ENCODE measurements at regions not wholly inside any gene's neighbourhood (a gene's known extent, or its start where the extent isn't known, plus 50 kb on each side); places are given as distances from the start of the nearest gene placed in this dataset.

GRCh38 chr5:63686181-63686580, 276.1 kb downstream of the HTR1A start:
- no peaks in the 10 kb centered on the region for H3K9me3 ChIP-seq (ENCODE audit: insufficient read depth in 2 of 2, low read depth in 1 of 2, low read length in 1 of 2)
- H3K27ac ChIP-seq (ENCODE audit: low read depth, low read length), result no peak overlapping the region
- no peak overlapping the region for H3K56ac ChIP-seq (replicated peaks; ENCODE audit: insufficient read length, low read depth, low read length)
- H3K79me2 ChIP-seq (ENCODE audit: control insufficient read depth in 1 of 2, insufficient read depth in 2 of 2, low read length in 2 of 2), result no peaks in the 10 kb centered on the region
- no peak overlapping the region for H2AFZ ChIP-seq (ENCODE audit: low read length)
- DNase-seq (ENCODE audit: low read depth in 1 of 2, low spot score in 2 of 2) (no peak), FAIRE-seq (no peak)
- TF ChIP-seq FOSL1 (IDR thresholded peaks at IDR 0.05; ENCODE audit: insufficient read depth, low read depth, low read length), result no peak
- no peak for TF ChIP-seq EZH2 (IDR thresholded peaks at IDR 0.05; ENCODE audit: low read depth, low read length, severe bottlenecking)
- no peak for TF ChIP-seq TAF1 (IDR thresholded peaks at IDR 0.05; ENCODE audit: low read depth, low read length)
- no peak for TF ChIP-seq JUND (IDR thresholded peaks at IDR 0.05; ENCODE audit: low read length)
- TF ChIP-seq TBP (IDR thresholded peaks at IDR 0.05; ENCODE audit: low read depth, low read length), result no peak
- TF ChIP-seq RBBP5 (IDR thresholded peaks at IDR 0.05; ENCODE audit: borderline replicate concordance, low read depth, low read length), result no peak
- TF ChIP-seq E2F6 (IDR thresholded peaks at IDR 0.05), result no peak
- TF ChIP-seq CTBP2 (IDR thresholded peaks at IDR 0.05; ENCODE audit: borderline replicate concordance, insufficient read depth, insufficient read length, low read length), result no peak
- TF ChIP-seq MAX (IDR thresholded peaks at IDR 0.05), result no peak
- TF ChIP-seq GTF2F1 (IDR thresholded peaks at IDR 0.05; ENCODE audit: borderline replicate concordance, low read depth, low read length), result no peak
- no peak for TF ChIP-seq CHD2 (IDR thresholded peaks at IDR 0.05; ENCODE audit: low read length)
- no peak for TF ChIP-seq SRF (IDR thresholded peaks at IDR 0.05; ENCODE audit: low read depth, low read length)
- ChIA-PET POLR2A (ENCODE audit: partially characterized antibody) (no interaction called here), CTCF (ENCODE audit: partially characterized antibody) (no interaction called here)
- no peak overlapping the region for H2BK120ac ChIP-seq (replicated peaks; ENCODE audit: low read depth, low read length)
- 85% methylated on average over 2 of the region's 2 CpGs; no CpG with 5 or more reads in 1 of the 2 experiments for WGBS, 2 experiments (ENCODE audit: extremely low coverage in 1 of 2, insufficient coverage in 1 of 2, insufficient read length in 1 of 2, insufficient replicate concordance in 2 of 2, low coverage in 1 of 2, low lambda C conversion rate in 2 of 2, missing lambda C conversion rate in 1 of 2)
- H2BK5ac ChIP-seq (ENCODE audit: low read depth, low read length), result no peak overlapping the region
- no peaks in the 10 kb centered on the region for H3K27me3 ChIP-seq (replicated peaks in 1 of 4; ENCODE audit: control insufficient read depth in 3 of 4, extremely low read depth in 1 of 4, insufficient read depth in 3 of 4, low read length in 3 of 4)
- no peak overlapping the region for H3K18ac ChIP-seq (ENCODE audit: extremely low read depth, low read length)
- H3K9ac ChIP-seq (replicated peaks in 1 of 4; ENCODE audit: extremely low read depth in 1 of 4, low read depth in 3 of 4, low read length in 3 of 4), result no peak overlapping the region
- no peak overlapping the region for H2BK20ac ChIP-seq (ENCODE audit: low read length)
- peaks cover 1 to 21% (median 11%) of the 10 kb centered on the region in 4 experiments; a peak in 4 of 7 replicates for H3K4me1 ChIP-seq (replicated peaks in 1 of 4; ENCODE audit: control insufficient read depth in 3 of 4, insufficient read depth in 4 of 4, low read length in 3 of 4)
- H3K14ac ChIP-seq (ENCODE audit: insufficient read length), result no peak overlapping the region
- H4K91ac ChIP-seq (replicated peaks; ENCODE audit: insufficient read length, low read length), result no peak overlapping the region
- no peaks in the 10 kb centered on the region for H4K20me1 ChIP-seq (replicated peaks in 1 of 2; ENCODE audit: control insufficient read depth in 1 of 2, insufficient read depth in 2 of 2, low read length in 2 of 2)
- no peaks in the 10 kb centered on the region for H3K79me1 ChIP-seq (ENCODE audit: low read depth, low read length)
- no peaks in the 10 kb centered on the region for H3K23me2 ChIP-seq (ENCODE audit: low read depth, low read length)
- H2AK5ac ChIP-seq (ENCODE audit: low read depth, low read length), result no peak overlapping the region
- H3K4ac ChIP-seq (replicated peaks; ENCODE audit: insufficient read length, low read depth, low read length), result no peak overlapping the region
- no peak overlapping the region; a peak in 1 of 4 replicates for H3K4me2 ChIP-seq (ENCODE audit: insufficient read depth in 1 of 2, low read depth in 2 of 2, low read length in 2 of 2)
- no peaks in the 10 kb centered on the region; a peak in 1 of 8 replicates for H3K36me3 ChIP-seq (ENCODE audit: control insufficient read depth in 2 of 4, insufficient read depth in 4 of 4, low read length in 3 of 4)
- H3K4me3 ChIP-seq (ENCODE audit: extremely low read depth in 1 of 4, insufficient read depth in 2 of 4, low read depth in 3 of 4, low read length in 4 of 4), result no peak overlapping the region; a peak in 1 of 8 replicates
- H4K8ac ChIP-seq (ENCODE audit: extremely low read depth, insufficient read depth, low read length), result no peak overlapping the region
- no peak overlapping the region for H2BK15ac ChIP-seq (ENCODE audit: low read length)
- no peak overlapping the region for H3K23ac ChIP-seq (ENCODE audit: insufficient read length)
- H4K5ac ChIP-seq (ENCODE audit: insufficient read length, low read depth, low read length), result no peak overlapping the region
- H2BK12ac ChIP-seq (ENCODE audit: low read depth, low read length), result no peak overlapping the region

Measured in H1 (cell line).